Brain microvascular endothelial cell (primary cell): ENCODE measurements at regions not wholly inside any gene's neighbourhood (a gene's known extent, or its start where the extent isn't known, plus 50 kb on each side); places are given as distances from the start of the nearest gene placed in this dataset.

Source experiments
- DNase-seq: peaks from one replicate; pipeline ENCODE4 v3.0.0-alpha.2; 2020
- H3K27ac ChIP-seq: fragments of 250-450 bp; sonication (Bioruptor Pico); 2 replicates; pipeline ENCODE4 v1.5.1; 2020; ENCODE audit warnings: mild to moderate bottlenecking, moderate library complexity
- H3K27me3 ChIP-seq: fragments of 250-450 bp; sonication (Bioruptor Pico); replicated peaks from 2 replicates; pipeline ENCODE4 v1.5.1; 2020; ENCODE audit warnings: mild to moderate bottlenecking
- H3K36me3 ChIP-seq: fragments of 250-450 bp; sonication (Bioruptor Pico); replicated peaks from 2 replicates; pipeline ENCODE4 v1.5.1; 2020; ENCODE audit warnings: mild to moderate bottlenecking
- H3K4me3 ChIP-seq: 2 replicates; pipeline ENCODE4 v1.5.1; 2011; ENCODE audit warnings: low read depth, mild to moderate bottlenecking, control low read depth, low read length, moderate library complexity
- CTCF ChIP-seq: IDR thresholded peaks from 2 replicates; pipeline ENCODE4 v1.5.1; 2011; ENCODE audit warnings: low read depth, mild to moderate bottlenecking, moderate library complexity, low read length, control low read depth, inconsistent platforms; ENCODE audit errors: missing control alignments
- in situ Hi-C: cut with HindIII; loops from 2 replicates; pipeline ENCODE4 v1.10.0; 2017; ENCODE audit warnings: low sequenced_read_pairs, low pct_ligation_motif_present

GRCh38 chr2:205889114-205889513 is 196.9 kb downstream of the INO80D start:
- peak; percentile 24 for DNase-seq
- Histone ChIP-seq H3K27me3 (no peaks in the 10 kb centered on the region), H3K4me3 (no peak overlapping the region), H3K27ac (no peak overlapping the region), H3K36me3 (no peaks in the 10 kb centered on the region)
- TF ChIP-seq CTCF = no peak
- in situ Hi-C loops = no loop called here

- Histone ChIP-seq H3K36me3 (no peaks in the 10 kb centered on the region), H3K4me3 (no peak overlapping the region), H3K27me3 (no peaks in the 10 kb centered on the region), H3K27ac (no peak overlapping the region)
- no peak for DNase-seq
- in situ Hi-C loops = no loop called here
- TF ChIP-seq CTCF = no peak
Observed at GRCh38 chr2:205887637-205888036, 198.3 kb downstream of the INO80D start.

- in situ Hi-C loops = no loop called here
- no peak overlapping the region for H3K4me3 ChIP-seq
- peak; percentile 59 for DNase-seq
- no peak overlapping the region for H3K27ac ChIP-seq
- peak; percentile 91 for TF ChIP-seq CTCF
- H3K36me3 ChIP-seq = no peaks in the 10 kb centered on the region
- no peaks in the 10 kb centered on the region for H3K27me3 ChIP-seq
Observed at GRCh38 chr2:205885492-205886099, 200.4 kb downstream of the INO80D start.

- TF ChIP-seq CTCF = no peak
- no peak for DNase-seq
- in situ Hi-C loops = no loop called here
- Histone ChIP-seq H3K4me3 (no peak overlapping the region), H3K27ac (no peak overlapping the region), H3K36me3 (no peaks in the 10 kb centered on the region), H3K27me3 (no peaks in the 10 kb centered on the region)
Observed at GRCh38 chr2:205883965-205884364, 201.7 kb downstream of the NRP2 start.

GRCh38 chr2:205882806-205883425 is 200.6 kb downstream of the NRP2 start:
- Histone ChIP-seq H3K27ac (no peak overlapping the region), H3K36me3 (no peaks in the 10 kb centered on the region), H3K27me3 (no peaks in the 10 kb centered on the region), H3K4me3 (no peak overlapping the region)
- TF ChIP-seq CTCF = no peak
- DNase-seq = no peak
- in situ Hi-C loops = no loop called here

- in situ Hi-C loops = no loop called here
- no peak for DNase-seq
- Histone ChIP-seq H3K27ac (no peak overlapping the region), H3K27me3 (no peaks in the 10 kb centered on the region), H3K36me3 (no peaks in the 10 kb centered on the region), H3K4me3 (no peak overlapping the region)
- no peak for TF ChIP-seq CTCF
Observed at GRCh38 chr2:205880048-205880447, 197.7 kb downstream of the NRP2 start.
